ENCODE measurements at regions not wholly inside any gene's neighbourhood (a gene's known extent, or its start where the extent isn't known, plus 50 kb on each side); places are given as distances from the start of the nearest gene placed in this dataset.
A peak's percentile ranks its signal among the peaks of the same experiment; 100 is the strongest.

DNA sequence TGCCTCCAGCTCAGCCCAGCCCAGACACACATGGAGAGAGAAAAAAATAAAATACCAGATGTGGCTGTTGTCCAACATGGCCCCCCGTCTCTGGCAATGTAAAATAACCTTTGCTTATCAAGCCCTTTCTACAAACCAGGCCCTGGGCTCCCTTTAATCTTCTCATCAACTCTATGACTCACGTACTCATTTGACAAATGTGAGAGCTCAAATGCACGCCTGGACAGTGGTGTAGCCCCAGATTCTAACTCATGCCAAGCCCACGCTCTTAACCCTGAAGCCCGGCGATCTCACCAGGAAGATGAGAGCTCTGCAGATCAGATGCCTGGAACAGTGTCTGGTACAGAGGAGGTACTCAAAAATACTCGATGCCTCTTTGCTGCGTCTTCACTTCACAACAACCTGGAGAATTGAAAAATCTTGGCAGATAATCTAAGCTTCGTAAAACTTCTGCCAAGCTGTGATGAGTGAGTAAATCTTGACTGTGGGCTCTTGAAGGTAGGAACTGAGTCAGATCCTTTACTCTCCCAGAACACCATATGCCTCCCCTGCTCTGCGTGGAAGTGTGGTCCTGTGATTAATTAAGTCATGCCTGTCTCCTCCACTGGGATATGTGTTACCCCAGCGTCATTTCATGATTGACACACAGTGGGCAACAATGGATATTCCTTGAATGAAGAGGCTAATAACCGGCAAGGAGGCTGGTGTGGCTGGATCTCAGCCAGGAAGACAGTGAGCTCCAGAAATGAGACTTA lies 102.0 kb upstream of the FSTL4 start:
- ATAC-seq, result peak; percentile 78
- TF ChIP-seq, protein P1, sequence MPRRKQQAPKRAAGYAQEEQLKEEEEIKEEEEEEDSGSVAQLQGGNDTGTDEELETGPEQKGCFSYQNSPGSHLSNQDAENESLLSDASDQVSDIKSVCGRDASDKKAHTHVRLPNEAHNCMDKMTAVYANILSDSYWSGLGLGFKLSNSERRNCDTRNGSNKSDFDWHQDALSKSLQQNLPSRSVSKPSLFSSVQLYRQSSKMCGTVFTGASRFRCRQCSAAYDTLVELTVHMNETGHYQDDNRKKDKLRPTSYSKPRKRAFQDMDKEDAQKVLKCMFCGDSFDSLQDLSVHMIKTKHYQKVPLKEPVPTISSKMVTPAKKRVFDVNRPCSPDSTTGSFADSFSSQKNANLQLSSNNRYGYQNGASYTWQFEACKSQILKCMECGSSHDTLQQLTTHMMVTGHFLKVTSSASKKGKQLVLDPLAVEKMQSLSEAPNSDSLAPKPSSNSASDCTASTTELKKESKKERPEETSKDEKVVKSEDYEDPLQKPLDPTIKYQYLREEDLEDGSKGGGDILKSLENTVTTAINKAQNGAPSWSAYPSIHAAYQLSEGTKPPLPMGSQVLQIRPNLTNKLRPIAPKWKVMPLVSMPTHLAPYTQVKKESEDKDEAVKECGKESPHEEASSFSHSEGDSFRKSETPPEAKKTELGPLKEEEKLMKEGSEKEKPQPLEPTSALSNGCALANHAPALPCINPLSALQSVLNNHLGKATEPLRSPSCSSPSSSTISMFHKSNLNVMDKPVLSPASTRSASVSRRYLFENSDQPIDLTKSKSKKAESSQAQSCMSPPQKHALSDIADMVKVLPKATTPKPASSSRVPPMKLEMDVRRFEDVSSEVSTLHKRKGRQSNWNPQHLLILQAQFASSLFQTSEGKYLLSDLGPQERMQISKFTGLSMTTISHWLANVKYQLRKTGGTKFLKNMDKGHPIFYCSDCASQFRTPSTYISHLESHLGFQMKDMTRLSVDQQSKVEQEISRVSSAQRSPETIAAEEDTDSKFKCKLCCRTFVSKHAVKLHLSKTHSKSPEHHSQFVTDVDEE (CRISPR knock-in tag; IDR thresholded peaks at IDR 0.05), result peak; percentile 87
- peak; percentile 77; the same call in 1 of the 2 replicates for TF ChIP-seq TCF4 (CRISPR knock-in tag; IDR thresholded peaks at IDR 0.05; ENCODE audit: borderline replicate concordance)
- TF ChIP-seq BACH2 (CRISPR knock-in tag; IDR thresholded peaks at IDR 0.05; ENCODE audit: borderline replicate concordance), result no peak
- TF ChIP-seq ISL1 (CRISPR knock-in tag; IDR thresholded peaks at IDR 0.05), result peak; percentile 40; the same call in 1 of the 2 replicates

DNA sequence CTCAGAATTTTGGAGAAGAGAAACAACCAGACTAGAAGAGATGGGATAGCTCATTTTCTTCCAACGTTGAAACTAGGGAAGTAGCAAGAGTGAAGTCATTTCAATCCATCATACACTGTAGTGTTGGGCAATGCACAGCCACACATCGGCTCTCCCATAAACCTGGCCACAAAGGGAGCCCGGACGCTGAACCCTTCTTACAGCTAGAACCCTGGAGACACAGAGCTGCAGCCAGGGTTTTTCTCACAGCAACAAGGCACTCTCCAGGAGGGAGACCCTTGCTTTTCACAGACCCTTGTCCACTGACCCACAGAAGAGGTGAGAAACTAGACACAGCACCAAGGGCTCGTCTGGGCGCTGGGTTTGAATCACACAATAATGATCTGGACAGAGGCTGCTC lies 101.4 kb upstream of the FSTL4 start:
- peak; percentile 13; the same call in 2 of the 3 replicates for ATAC-seq
- TF ChIP-seq, protein P2, sequence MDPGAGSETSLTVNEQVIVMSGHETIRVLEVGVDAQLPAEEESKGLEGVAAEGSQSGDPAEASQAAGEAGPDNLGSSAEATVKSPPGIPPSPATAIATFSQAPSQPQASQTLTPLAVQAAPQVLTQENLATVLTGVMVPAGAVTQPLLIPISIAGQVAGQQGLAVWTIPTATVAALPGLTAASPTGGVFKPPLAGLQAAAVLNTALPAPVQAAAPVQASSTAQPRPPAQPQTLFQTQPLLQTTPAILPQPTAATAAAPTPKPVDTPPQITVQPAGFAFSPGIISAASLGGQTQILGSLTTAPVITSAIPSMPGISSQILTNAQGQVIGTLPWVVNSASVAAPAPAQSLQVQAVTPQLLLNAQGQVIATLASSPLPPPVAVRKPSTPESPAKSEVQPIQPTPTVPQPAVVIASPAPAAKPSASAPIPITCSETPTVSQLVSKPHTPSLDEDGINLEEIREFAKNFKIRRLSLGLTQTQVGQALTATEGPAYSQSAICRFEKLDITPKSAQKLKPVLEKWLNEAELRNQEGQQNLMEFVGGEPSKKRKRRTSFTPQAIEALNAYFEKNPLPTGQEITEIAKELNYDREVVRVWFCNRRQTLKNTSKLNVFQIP (CRISPR knock-in tag; IDR thresholded peaks at IDR 0.05; ENCODE audit: borderline replicate concordance, low read depth), result no peak
- TF ChIP-seq TOX (CRISPR knock-in tag; IDR thresholded peaks at IDR 0.05; ENCODE audit: borderline replicate concordance) (no peak), ZNF70 (CRISPR knock-in tag; IDR thresholded peaks at IDR 0.05) (no peak), ISL1 (CRISPR knock-in tag; IDR thresholded peaks at IDR 0.05) (no peak), ZC3H10 (CRISPR knock-in tag; IDR thresholded peaks at IDR 0.05) (no peak), TCF4 (CRISPR knock-in tag; IDR thresholded peaks at IDR 0.05; ENCODE audit: borderline replicate concordance) (no peak), PPARA (CRISPR knock-in tag; IDR thresholded peaks at IDR 0.05; ENCODE audit: borderline replicate concordance) (no peak), SNAI2 (CRISPR knock-in tag; IDR thresholded peaks at IDR 0.05) (no peak), ZNF8 (CRISPR knock-in tag; IDR thresholded peaks at IDR 0.05) (no peak), ZFP3 (CRISPR knock-in tag; IDR thresholded peaks at IDR 0.05) (no peak), ZFP30 (CRISPR knock-in tag; IDR thresholded peaks at IDR 0.05) (no peak), ZNF565 (CRISPR knock-in tag; conservative IDR thresholded peaks at IDR 0.05; ENCODE audit: low read depth) (no peak), BACH2 (CRISPR knock-in tag; IDR thresholded peaks at IDR 0.05; ENCODE audit: borderline replicate concordance) (no peak), GLIS3 (CRISPR knock-in tag; IDR thresholded peaks at IDR 0.05) (no peak), CSDC2 (CRISPR knock-in tag; IDR thresholded peaks at IDR 0.05) (no peak), RARB (CRISPR knock-in tag; IDR thresholded peaks at IDR 0.05) (no peak), OSR1 (CRISPR knock-in tag; IDR thresholded peaks at IDR 0.05) (no peak)
- TF ChIP-seq, protein P3, sequence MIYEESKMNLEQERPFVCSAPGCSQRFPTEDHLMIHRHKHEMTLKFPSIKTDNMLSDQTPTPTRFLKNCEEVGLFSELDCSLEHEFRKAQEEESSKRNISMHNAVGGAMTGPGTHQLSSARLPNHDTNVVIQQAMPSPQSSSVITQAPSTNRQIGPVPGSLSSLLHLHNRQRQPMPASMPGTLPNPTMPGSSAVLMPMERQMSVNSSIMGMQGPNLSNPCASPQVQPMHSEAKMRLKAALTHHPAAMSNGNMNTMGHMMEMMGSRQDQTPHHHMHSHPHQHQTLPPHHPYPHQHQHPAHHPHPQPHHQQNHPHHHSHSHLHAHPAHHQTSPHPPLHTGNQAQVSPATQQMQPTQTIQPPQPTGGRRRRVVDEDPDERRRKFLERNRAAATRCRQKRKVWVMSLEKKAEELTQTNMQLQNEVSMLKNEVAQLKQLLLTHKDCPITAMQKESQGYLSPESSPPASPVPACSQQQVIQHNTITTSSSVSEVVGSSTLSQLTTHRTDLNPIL (CRISPR knock-in tag; IDR thresholded peaks at IDR 0.05; ENCODE audit: low read depth), result no peak
- TF ChIP-seq, protein P4, sequence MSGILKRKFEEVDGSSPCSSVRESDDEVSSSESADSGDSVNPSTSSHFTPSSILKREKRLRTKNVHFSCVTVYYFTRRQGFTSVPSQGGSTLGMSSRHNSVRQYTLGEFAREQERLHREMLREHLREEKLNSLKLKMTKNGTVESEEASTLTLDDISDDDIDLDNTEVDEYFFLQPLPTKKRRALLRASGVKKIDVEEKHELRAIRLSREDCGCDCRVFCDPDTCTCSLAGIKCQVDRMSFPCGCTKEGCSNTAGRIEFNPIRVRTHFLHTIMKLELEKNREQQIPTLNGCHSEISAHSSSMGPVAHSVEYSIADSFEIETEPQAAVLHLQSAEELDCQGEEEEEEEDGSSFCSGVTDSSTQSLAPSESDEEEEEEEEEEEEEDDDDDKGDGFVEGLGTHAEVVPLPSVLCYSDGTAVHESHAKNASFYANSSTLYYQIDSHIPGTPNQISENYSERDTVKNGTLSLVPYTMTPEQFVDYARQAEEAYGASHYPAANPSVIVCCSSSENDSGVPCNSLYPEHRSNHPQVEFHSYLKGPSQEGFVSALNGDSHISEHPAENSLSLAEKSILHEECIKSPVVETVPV (CRISPR knock-in tag; IDR thresholded peaks at IDR 0.05), result no peak

DNA sequence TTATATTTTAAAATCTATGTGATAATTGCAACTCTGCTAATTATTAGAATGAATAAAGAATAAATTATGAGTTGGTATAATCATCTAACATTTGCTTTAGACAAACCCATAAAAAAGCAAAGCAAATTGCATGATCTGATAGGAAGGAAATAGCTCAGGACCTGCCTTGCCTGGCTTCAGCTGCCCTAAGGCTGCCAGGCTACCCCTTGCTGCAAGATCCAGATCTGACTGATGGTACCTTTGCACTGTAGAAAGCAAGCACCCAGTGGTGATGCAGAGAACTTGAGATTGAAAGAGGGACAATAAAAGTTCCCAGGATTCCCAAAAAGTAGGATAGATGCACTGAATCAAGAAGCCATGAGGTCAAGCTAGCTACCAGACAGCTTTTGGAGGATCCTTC lies 100.9 kb upstream of the FSTL4 start:
- ATAC-seq, result no peak
- no peak for TF ChIP-seq ESRRG (CRISPR knock-in tag; IDR thresholded peaks at IDR 0.05)
- TF ChIP-seq, protein P1 (CRISPR knock-in tag; IDR thresholded peaks at IDR 0.05), result no peak
- TF ChIP-seq SNAI2 (CRISPR knock-in tag; IDR thresholded peaks at IDR 0.05), result no peak
- TF ChIP-seq, protein P4 (CRISPR knock-in tag; IDR thresholded peaks at IDR 0.05), result no peak
- no peak for TF ChIP-seq ISL1 (CRISPR knock-in tag; IDR thresholded peaks at IDR 0.05)
- TF ChIP-seq CSDC2 (CRISPR knock-in tag; IDR thresholded peaks at IDR 0.05), result no peak
- TF ChIP-seq, protein P2 (CRISPR knock-in tag; IDR thresholded peaks at IDR 0.05; ENCODE audit: borderline replicate concordance, low read depth), result no peak
